ENCODE measurements at regions not wholly inside any gene's neighbourhood (a gene's known extent, or its start where the extent isn't known, plus 50 kb on each side); places are given as distances from the start of the nearest gene placed in this dataset.

- ATAC-seq (no peak), DNase-seq (no peak)
- Histone ChIP-seq H3K27me3 (no peaks in the 10 kb centered on the region), H3K27ac (no peak overlapping the region), H3K9me3 (no peaks in the 10 kb centered on the region), H3K36me3 (no peaks in the 10 kb centered on the region), H3K4me1 (no peaks in the 10 kb centered on the region), H3K4me3 (no peak overlapping the region)
- no peak for TF ChIP-seq POLR2A (IDR thresholded peaks at IDR 0.05)
- intact Hi-C loops (cut with DNase I): no loop called here
- 50% methylated on average over 2 of the region's 5 CpGs for WGBS (ENCODE audit: insufficient coverage, low coverage, low lambda C conversion rate, missing lambda C conversion rate)
These were observed 155.0 kb downstream of the OAT start for GRCh38 chr10:124263726-124264125.

GRCh38 chr10:124262971-124263370 lies 155.8 kb downstream of the OAT start:
- Histone ChIP-seq H3K27ac (no peak overlapping the region), H3K4me1 (no peaks in the 10 kb centered on the region), H3K4me3 (no peak overlapping the region), H3K27me3 (no peaks in the 10 kb centered on the region), H3K36me3 (no peaks in the 10 kb centered on the region), H3K9me3 (no peaks in the 10 kb centered on the region)
- TF ChIP-seq CTCF (IDR thresholded peaks at IDR 0.05): no peak
- no peak for TF ChIP-seq POLR2A (IDR thresholded peaks at IDR 0.05)
- WGBS (ENCODE audit: insufficient coverage, low coverage, low lambda C conversion rate, missing lambda C conversion rate): 54% methylated on average over 5 of the region's 7 CpGs
- no peak for DNase-seq
- no peak for ATAC-seq
- intact Hi-C loops (cut with DNase I): no loop called here

GRCh38 chr10:124262234-124262865 lies 156.4 kb downstream of the OAT start:
- Histone ChIP-seq H3K27me3 (no peaks in the 10 kb centered on the region), H3K4me1 (no peaks in the 10 kb centered on the region), H3K4me3 (no peak overlapping the region), H3K27ac (no peak overlapping the region), H3K9me3 (no peaks in the 10 kb centered on the region), H3K36me3 (no peaks in the 10 kb centered on the region)
- no peak for TF ChIP-seq POLR2A (IDR thresholded peaks at IDR 0.05)
- peak in 2 of 4 donors; percentile 11 to 15 for TF ChIP-seq CTCF (IDR thresholded peaks at IDR 0.05)
- ATAC-seq: peak; percentile 55 to 68 (median 58)
- intact Hi-C loops (cut with DNase I): no loop called here
- 73% methylated on average over 4 of the region's 11 CpGs for WGBS (ENCODE audit: insufficient coverage, low coverage, low lambda C conversion rate, missing lambda C conversion rate)
- no peak for DNase-seq

- ATAC-seq (peak in 3 of 4 donors; percentile 33 to 45 (median 41)), DNase-seq (no peak)
- Histone ChIP-seq H3K27ac (no peak overlapping the region), H3K9me3 (no peaks in the 10 kb centered on the region), H3K4me3 (no peak overlapping the region), H3K4me1 (no peaks in the 10 kb centered on the region), H3K27me3 (no peaks in the 10 kb centered on the region), H3K36me3 (no peaks in the 10 kb centered on the region)
- TF ChIP-seq POLR2A (IDR thresholded peaks at IDR 0.05) (no peak), CTCF (IDR thresholded peaks at IDR 0.05) (peak in 2 of 4 donors; percentile 3 to 17)
- intact Hi-C loops (cut with DNase I): no loop called here
- WGBS (ENCODE audit: insufficient coverage, low coverage, low lambda C conversion rate, missing lambda C conversion rate): 63% methylated on average over 2 of the region's 7 CpGs
These were observed 159.4 kb downstream of the OAT start for GRCh38 chr10:124259139-124259825.

- no peak overlapping the region for H3K27ac ChIP-seq
- no peaks in the 10 kb centered on the region for H3K9me3 ChIP-seq
- no peaks in the 10 kb centered on the region for H3K27me3 ChIP-seq
- no peak overlapping the region for H3K4me3 ChIP-seq
- H3K4me1 ChIP-seq: no peaks in the 10 kb centered on the region
- 38% methylated on average over 2 of the region's 6 CpGs for WGBS (ENCODE audit: insufficient coverage, low coverage, low lambda C conversion rate, missing lambda C conversion rate)
- ATAC-seq (no peak), DNase-seq (no peak)
- no peaks in the 10 kb centered on the region for H3K36me3 ChIP-seq
- TF ChIP-seq CTCF (IDR thresholded peaks at IDR 0.05): no peak
- TF ChIP-seq POLR2A (IDR thresholded peaks at IDR 0.05): no peak
- intact Hi-C loops (cut with DNase I): no loop called here
These were observed 160.9 kb downstream of the OAT start for GRCh38 chr10:124257781-124258180.
